ENCODE measurements at regions not wholly inside any gene's neighbourhood (a gene's known extent, or its start where the extent isn't known, plus 50 kb on each side); places are given as distances from the start of the nearest gene placed in this dataset.
A peak's percentile ranks its signal among the peaks of the same experiment; 100 is the strongest.

DNA sequence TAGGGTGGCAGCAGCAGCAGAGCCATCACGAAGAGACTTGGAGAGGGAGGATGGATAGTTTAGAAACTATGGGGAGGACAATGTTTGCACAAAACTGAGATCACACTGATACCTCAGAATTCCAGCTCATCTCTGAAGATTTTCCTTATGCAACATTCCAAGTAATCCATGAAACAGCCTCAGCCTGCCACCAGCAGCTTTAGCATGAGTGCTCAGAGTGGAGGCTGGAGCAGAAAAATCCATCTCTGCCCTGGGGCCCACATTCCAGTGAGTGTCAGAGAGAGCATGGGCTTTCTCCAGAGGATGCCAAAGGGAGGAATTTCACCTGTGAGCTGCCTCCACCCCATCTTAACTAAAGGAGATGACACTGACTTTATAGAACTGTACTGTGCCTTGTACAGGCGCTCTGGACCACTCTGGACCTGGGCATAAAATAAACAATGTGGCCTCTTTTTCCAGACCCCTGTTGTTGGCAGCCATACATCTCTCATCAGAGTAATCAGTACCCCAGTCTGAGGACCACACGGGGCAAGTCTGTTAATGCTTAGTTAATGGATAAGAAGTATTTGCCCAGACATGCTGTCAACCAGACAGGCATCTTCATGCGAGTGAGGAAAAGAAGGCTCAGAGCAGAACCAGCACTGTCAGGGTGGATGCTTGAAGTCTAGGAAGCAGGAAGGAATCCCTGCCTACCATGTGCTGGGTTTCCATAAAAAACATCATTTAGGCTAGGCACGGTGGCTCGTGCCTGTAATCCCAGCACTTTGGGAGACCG, 440.9 kb downstream of the ENC1 start:
- Histone ChIP-seq H3K79me2 (ENCODE audit: low read depth) (no peaks in the 10 kb centered on the region), H3K27me3 (no peaks in the 10 kb centered on the region), H3K4me1 (peaks cover 9% of the 10 kb centered on the region), H3K9me3 (ENCODE audit: low read depth) (no peaks in the 10 kb centered on the region), H3K4me3 (no peak overlapping the region), H3K27ac (no peak overlapping the region), H3K9ac (no peak overlapping the region), H3F3A (ENCODE audit: low read depth) (no peaks in the 10 kb centered on the region), H2AFZ (replicated peaks) (no peak overlapping the region), H3K36me3 (no peaks in the 10 kb centered on the region), H3K4me2 (no peak overlapping the region), H4K20me1 (ENCODE audit: low read depth) (no peaks in the 10 kb centered on the region)
- Mint-ChIP-seq H3K4me1 (peaks cover 23% of the 10 kb centered on the region), H3K27ac (peak overlapping the region; percentile 37), H3K9me3 (peaks cover 6% of the 10 kb centered on the region), H3K36me3 (no peaks in the 10 kb centered on the region), H3K27me3 (ENCODE audit: insufficient read depth, low read depth) (peaks cover 12% of the 10 kb centered on the region), H3K4me3 (peak overlapping the region; percentile 18)
- TF ChIP-seq EZH2 (IDR thresholded peaks at IDR 0.05) (no peak), EZH2phosphoT487 (IDR thresholded peaks at IDR 0.05) (no peak)
- TF ChIP-seq, protein P1, sequence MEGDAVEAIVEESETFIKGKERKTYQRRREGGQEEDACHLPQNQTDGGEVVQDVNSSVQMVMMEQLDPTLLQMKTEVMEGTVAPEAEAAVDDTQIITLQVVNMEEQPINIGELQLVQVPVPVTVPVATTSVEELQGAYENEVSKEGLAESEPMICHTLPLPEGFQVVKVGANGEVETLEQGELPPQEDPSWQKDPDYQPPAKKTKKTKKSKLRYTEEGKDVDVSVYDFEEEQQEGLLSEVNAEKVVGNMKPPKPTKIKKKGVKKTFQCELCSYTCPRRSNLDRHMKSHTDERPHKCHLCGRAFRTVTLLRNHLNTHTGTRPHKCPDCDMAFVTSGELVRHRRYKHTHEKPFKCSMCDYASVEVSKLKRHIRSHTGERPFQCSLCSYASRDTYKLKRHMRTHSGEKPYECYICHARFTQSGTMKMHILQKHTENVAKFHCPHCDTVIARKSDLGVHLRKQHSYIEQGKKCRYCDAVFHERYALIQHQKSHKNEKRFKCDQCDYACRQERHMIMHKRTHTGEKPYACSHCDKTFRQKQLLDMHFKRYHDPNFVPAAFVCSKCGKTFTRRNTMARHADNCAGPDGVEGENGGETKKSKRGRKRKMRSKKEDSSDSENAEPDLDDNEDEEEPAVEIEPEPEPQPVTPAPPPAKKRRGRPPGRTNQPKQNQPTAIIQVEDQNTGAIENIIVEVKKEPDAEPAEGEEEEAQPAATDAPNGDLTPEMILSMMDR (IDR thresholded peaks at IDR 0.05), result no peak
- DNase-seq (ENCODE audit: low spot score), result no peak

DNA sequence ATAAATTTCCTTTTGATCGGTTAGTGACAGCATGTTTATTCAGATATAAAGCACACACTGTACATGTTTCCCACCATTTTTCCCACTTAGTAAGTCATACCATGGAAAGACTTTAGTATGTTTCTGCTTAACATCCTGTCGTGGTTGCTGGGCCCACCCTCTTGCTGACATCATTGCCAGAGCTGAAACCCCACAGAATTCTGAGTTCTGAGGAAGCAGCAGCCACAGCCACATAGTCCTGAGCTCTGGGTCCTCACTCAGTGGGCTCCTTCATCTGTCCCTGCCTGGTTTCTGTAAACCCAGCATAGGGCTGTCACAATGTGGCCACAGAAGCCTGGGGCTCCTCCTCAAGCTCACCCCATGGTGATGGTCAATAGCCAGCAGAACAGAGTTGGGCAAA, 441.5 kb downstream of the ENC1 start:
- Histone ChIP-seq H3K4me3 (no peak overlapping the region), H3K9ac (no peak overlapping the region), H3K27ac (no peak overlapping the region), H3K4me2 (no peak overlapping the region), H2AFZ (replicated peaks) (no peak overlapping the region), H3F3A (ENCODE audit: low read depth) (no peaks in the 10 kb centered on the region), H3K4me1 (peaks cover 9% of the 10 kb centered on the region), H3K36me3 (no peaks in the 10 kb centered on the region), H4K20me1 (ENCODE audit: low read depth) (no peaks in the 10 kb centered on the region), H3K79me2 (ENCODE audit: low read depth) (no peaks in the 10 kb centered on the region), H3K27me3 (no peaks in the 10 kb centered on the region), H3K9me3 (ENCODE audit: low read depth) (no peaks in the 10 kb centered on the region)
- Mint-ChIP-seq H3K4me1 (peaks cover 23% of the 10 kb centered on the region), H3K9me3 (peaks cover 6% of the 10 kb centered on the region), H3K4me3 (no peak overlapping the region), H3K36me3 (no peaks in the 10 kb centered on the region), H3K27ac (no peak overlapping the region), H3K27me3 (ENCODE audit: insufficient read depth, low read depth) (peaks cover 12% of the 10 kb centered on the region)
- no peak for TF ChIP-seq EZH2phosphoT487 (IDR thresholded peaks at IDR 0.05)
- no peak for TF ChIP-seq EZH2 (IDR thresholded peaks at IDR 0.05)
- TF ChIP-seq, protein P1 (IDR thresholded peaks at IDR 0.05), result no peak
- no peak for DNase-seq (ENCODE audit: low spot score)

DNA sequence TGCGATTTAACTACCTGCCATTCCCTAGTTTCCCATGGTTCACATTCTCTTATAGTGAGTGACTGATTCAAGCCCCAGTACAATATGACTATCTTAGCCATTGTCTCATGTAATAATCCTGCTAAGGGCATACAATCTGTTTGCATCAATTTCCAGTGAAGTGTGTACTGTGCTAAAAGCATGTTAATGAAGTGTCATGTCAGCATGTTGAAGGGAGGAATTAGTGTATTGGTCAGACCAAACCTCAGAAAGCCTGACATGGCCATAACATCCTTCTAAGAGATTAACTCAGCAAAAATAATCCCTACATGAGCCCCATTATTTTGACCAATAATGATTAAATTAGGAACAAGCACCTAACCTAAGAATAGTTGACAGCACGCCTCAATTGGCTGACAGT, 442.4 kb downstream of the ENC1 start:
- H3K27me3 Mint-ChIP-seq (ENCODE audit: insufficient read depth, low read depth), result peaks cover 12% of the 10 kb centered on the region

More for the DNA sequence above, 442.4 kb downstream of the ENC1 start:
- Histone ChIP-seq H2AFZ (replicated peaks) (no peak overlapping the region), H3K9me3 (ENCODE audit: low read depth) (no peaks in the 10 kb centered on the region), H3K4me2 (no peak overlapping the region), H3K4me1 (peaks cover 9% of the 10 kb centered on the region), H3K79me2 (ENCODE audit: low read depth) (no peaks in the 10 kb centered on the region), H3F3A (ENCODE audit: low read depth) (no peaks in the 10 kb centered on the region), H3K36me3 (no peaks in the 10 kb centered on the region), H4K20me1 (ENCODE audit: low read depth) (no peaks in the 10 kb centered on the region), H3K4me3 (no peak overlapping the region), H3K27ac (no peak overlapping the region), H3K27me3 (no peaks in the 10 kb centered on the region), H3K9ac (no peak overlapping the region)
- Mint-ChIP-seq H3K27ac (no peak overlapping the region), H3K36me3 (no peaks in the 10 kb centered on the region), H3K4me1 (peaks cover 21% of the 10 kb centered on the region), H3K4me3 (no peak overlapping the region), H3K9me3 (peaks cover 6% of the 10 kb centered on the region)
- DNase-seq (ENCODE audit: low spot score), result no peak
- TF ChIP-seq, protein P1 (IDR thresholded peaks at IDR 0.05), result no peak
- TF ChIP-seq EZH2 (IDR thresholded peaks at IDR 0.05) (no peak), EZH2phosphoT487 (IDR thresholded peaks at IDR 0.05) (no peak)
